ENCODE measurements at regions not wholly inside any gene's neighbourhood (a gene's known extent, or its start where the extent isn't known, plus 50 kb on each side); places are given as distances from the start of the nearest gene placed in this dataset.
A peak's percentile ranks its signal among the peaks of the same experiment; 100 is the strongest.

DNA sequence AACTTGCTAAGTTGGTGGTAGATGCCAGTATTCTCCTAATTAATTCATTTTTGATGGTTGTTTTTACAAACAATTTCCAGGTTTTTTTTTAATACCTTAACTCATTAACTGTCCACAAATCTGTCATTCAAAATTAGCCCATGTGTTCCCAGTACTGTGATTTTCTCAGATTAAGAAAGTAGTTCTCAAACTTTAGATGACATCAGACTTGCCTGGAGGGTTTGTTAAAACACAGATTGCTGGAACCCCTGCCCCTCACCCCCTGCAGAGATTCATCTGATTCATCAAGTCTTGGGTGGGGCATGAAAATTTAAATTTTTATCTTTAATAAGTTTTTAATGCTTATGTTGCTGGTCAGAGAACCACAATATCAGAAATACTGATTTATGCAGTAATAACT, 130.5 kb downstream of the BACH1 start (continued):
- TF ChIP-seq ZNF532 (CRISPR knock-in tag; IDR thresholded peaks at IDR 0.05; ENCODE audit: borderline replicate concordance) (no peak), CTCF (IDR thresholded peaks at IDR 0.05) (no peak)

DNA sequence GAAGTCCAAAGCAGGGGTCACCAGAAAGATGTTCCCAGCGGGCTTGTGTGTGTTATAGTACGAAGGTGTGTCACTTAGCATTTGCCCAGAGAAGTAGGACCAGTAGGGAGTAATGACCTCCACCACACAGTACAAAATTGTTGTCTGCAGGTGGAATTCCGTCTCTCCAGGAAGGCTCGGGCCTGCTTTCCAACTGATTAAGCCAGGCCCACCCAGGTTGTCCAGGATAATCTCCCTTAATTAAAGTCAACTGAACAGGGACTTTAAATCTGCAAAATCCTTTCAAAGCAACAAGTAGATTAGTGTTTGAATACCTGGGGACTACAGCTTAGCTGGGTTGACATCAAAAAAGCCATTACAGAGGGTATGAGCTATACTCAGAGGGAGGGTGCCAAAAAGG, 131.3 kb downstream of the BACH1 start:
- H3K36me3 Mint-ChIP-seq: no peaks in the 10 kb centered on the region
- no peaks in the 10 kb centered on the region for H3K9me3 Mint-ChIP-seq
- ATAC-seq (no peak), DNase-seq (ENCODE audit: low spot score) (no peak)
- POLR2A ChIA-PET: no interaction called here
- H3K27ac Mint-ChIP-seq: peak overlapping the region; percentile 38; the same call in 1 of the 2 replicates
- no peaks in the 10 kb centered on the region for H3K27me3 Mint-ChIP-seq (ENCODE audit: low read depth)
- CTCF ChIA-PET: no interaction called here
- H3K4me1 Mint-ChIP-seq: peaks cover 18% of the 10 kb centered on the region
- H3K4me3 Mint-ChIP-seq: no peak overlapping the region
- TF ChIP-seq ZBTB21 (CRISPR knock-in tag; IDR thresholded peaks at IDR 0.05; ENCODE audit: borderline replicate concordance) (no peak), RELA (CRISPR knock-in tag; IDR thresholded peaks at IDR 0.05; ENCODE audit: borderline replicate concordance) (no peak), ZNF138 (CRISPR knock-in tag; conservative IDR thresholded peaks at IDR 0.05) (no peak), ZNF532 (CRISPR knock-in tag; IDR thresholded peaks at IDR 0.05; ENCODE audit: borderline replicate concordance) (no peak), ZNF512 (CRISPR knock-in tag; IDR thresholded peaks at IDR 0.05; ENCODE audit: borderline replicate concordance) (no peak), SMAD4 (CRISPR knock-in tag; IDR thresholded peaks at IDR 0.05) (no peak), NFYB (CRISPR knock-in tag; conservative IDR thresholded peaks at IDR 0.05; ENCODE audit: low read depth) (no peak), ZBTB43 (CRISPR knock-in tag; IDR thresholded peaks at IDR 0.05) (no peak), ZNF232 (CRISPR knock-in tag; IDR thresholded peaks at IDR 0.05) (no peak), CBFB (CRISPR knock-in tag; IDR thresholded peaks at IDR 0.05; ENCODE audit: low read depth) (no peak), FOXP1 (CRISPR knock-in tag; IDR thresholded peaks at IDR 0.05; ENCODE audit: borderline replicate concordance) (no peak), SP1 (CRISPR knock-in tag; conservative IDR thresholded peaks at IDR 0.05) (no peak), GTF2I (CRISPR knock-in tag; conservative IDR thresholded peaks at IDR 0.05) (no peak)
- TF ChIP-seq, protein P1, sequence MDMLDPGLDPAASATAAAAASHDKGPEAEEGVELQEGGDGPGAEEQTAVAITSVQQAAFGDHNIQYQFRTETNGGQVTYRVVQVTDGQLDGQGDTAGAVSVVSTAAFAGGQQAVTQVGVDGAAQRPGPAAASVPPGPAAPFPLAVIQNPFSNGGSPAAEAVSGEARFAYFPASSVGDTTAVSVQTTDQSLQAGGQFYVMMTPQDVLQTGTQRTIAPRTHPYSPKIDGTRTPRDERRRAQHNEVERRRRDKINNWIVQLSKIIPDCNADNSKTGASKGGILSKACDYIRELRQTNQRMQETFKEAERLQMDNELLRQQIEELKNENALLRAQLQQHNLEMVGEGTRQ (CRISPR knock-in tag; IDR thresholded peaks at IDR 0.05): no peak
- TF ChIP-seq, protein P2, sequence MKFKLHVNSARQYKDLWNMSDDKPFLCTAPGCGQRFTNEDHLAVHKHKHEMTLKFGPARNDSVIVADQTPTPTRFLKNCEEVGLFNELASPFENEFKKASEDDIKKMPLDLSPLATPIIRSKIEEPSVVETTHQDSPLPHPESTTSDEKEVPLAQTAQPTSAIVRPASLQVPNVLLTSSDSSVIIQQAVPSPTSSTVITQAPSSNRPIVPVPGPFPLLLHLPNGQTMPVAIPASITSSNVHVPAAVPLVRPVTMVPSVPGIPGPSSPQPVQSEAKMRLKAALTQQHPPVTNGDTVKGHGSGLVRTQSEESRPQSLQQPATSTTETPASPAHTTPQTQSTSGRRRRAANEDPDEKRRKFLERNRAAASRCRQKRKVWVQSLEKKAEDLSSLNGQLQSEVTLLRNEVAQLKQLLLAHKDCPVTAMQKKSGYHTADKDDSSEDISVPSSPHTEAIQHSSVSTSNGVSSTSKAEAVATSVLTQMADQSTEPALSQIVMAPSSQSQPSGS (CRISPR knock-in tag; IDR thresholded peaks at IDR 0.05; ENCODE audit: borderline replicate concordance, low read depth): no peak
- TF ChIP-seq, protein P3, sequence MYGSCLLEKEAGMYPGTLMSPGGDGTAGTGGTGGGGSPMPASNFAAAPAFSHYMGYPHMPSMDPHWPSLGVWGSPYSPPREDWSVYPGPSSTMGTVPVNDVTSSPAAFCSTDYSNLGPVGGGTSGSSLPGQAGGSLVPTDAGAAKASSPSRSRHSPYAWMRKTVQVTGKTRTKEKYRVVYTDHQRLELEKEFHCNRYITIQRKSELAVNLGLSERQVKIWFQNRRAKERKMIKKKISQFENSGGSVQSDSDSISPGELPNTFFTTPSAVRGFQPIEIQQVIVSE (CRISPR knock-in tag; IDR thresholded peaks at IDR 0.05; ENCODE audit: borderline replicate concordance): no peak
- TF ChIP-seq, protein P4, sequence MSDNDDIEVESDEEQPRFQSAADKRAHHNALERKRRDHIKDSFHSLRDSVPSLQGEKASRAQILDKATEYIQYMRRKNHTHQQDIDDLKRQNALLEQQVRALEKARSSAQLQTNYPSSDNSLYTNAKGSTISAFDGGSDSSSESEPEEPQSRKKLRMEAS (CRISPR knock-in tag; IDR thresholded peaks at IDR 0.05): no peak

Data from WTC11 (cell line).